Fibroblast of the aortic adventitia (primary cell): ENCODE measurements at regions not wholly inside any gene's neighbourhood (a gene's known extent, or its start where the extent isn't known, plus 50 kb on each side); places are given as distances from the start of the nearest gene placed in this dataset.

Experiments used
- DNase-seq: peaks from one replicate; pipeline ENCODE4 v3.0.0-alpha.2; 2010; ENCODE audit warnings: low read depth
- H3K4me3 ChIP-seq: 2 replicates; pipeline ENCODE4 v1.5.1; 2011; ENCODE audit warnings: low read depth, mild to moderate bottlenecking, control low read depth, low read length, moderate library complexity
- TF ChIP-seq, protein P1 (sequence below): IDR thresholded peaks from 2 replicates; pipeline ENCODE4 v1.5.1; 2011; ENCODE audit warnings: mild to moderate bottlenecking, low read length, control low read depth, inconsistent platforms; ENCODE audit not compliant: insufficient read depth

DNA sequence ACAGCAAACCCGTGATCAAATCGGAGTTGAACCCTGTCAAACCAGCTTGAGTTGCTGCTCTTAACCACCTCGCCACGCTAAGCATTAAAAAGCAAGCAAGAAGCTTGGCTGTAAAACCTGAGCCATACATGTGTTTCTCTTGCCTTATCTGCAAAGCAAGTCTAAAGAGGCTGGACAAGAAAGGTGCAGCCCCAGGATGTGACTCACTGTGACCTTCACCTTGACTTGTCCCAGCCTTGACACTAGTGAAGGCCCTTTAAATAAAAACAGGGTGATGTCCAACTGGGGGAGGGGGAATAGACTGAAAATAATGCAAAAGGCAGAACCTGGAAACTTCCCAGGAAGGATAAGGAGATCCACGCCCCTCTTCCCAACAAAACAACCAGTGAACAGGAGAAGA lies 127.6 kb upstream of the NPAS2 start:
- no peak for DNase-seq
- H3K4me3 ChIP-seq: no peak overlapping the region
- TF ChIP-seq, protein P1, sequence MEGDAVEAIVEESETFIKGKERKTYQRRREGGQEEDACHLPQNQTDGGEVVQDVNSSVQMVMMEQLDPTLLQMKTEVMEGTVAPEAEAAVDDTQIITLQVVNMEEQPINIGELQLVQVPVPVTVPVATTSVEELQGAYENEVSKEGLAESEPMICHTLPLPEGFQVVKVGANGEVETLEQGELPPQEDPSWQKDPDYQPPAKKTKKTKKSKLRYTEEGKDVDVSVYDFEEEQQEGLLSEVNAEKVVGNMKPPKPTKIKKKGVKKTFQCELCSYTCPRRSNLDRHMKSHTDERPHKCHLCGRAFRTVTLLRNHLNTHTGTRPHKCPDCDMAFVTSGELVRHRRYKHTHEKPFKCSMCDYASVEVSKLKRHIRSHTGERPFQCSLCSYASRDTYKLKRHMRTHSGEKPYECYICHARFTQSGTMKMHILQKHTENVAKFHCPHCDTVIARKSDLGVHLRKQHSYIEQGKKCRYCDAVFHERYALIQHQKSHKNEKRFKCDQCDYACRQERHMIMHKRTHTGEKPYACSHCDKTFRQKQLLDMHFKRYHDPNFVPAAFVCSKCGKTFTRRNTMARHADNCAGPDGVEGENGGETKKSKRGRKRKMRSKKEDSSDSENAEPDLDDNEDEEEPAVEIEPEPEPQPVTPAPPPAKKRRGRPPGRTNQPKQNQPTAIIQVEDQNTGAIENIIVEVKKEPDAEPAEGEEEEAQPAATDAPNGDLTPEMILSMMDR: no peak

DNA sequence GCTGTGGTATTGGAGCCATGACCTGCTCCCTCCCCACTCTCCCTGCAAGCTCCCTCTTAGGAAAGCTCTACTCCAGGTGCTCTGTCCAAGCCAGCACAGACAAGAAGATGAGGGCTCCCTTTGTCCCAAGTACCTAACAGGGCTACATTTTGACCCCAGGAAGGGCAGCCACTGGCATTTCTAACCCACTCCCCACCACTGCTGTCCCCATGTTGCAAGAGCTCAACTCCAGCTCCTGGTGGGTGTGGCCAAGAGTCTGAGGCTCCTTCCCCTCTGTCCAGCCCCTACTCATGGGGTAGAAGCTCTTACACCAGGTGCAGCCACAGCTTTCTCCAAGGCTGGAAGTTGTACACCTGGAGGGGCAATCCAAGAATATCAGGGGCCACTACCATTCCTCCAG lies 127.0 kb upstream of the NPAS2 start:
- DNase-seq: no peak
- no peak overlapping the region for H3K4me3 ChIP-seq
- TF ChIP-seq, protein P1: no peak

DNA sequence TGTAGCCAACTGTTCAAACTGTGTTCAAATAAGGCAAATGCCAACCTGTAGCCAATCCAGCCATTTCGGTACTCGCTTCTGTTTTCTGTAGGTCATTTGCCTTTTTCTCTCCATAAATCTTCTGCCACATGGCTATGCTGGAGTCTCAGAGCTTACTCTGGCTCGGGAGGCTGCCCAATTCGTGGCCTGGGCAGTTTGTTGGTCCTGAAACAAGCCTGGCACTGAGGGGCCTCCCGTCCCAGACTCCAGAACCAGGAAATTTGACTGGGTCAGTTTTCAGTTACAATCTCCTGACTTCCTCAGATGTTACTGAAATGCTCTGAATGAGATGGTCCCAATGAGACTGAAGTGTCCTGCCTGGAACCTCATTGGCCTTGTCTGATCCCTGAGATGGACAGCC lies 120.8 kb upstream of the NPAS2 start:
- no peak for DNase-seq
- TF ChIP-seq, protein P1: no peak
- H3K4me3 ChIP-seq: no peak overlapping the region

DNA sequence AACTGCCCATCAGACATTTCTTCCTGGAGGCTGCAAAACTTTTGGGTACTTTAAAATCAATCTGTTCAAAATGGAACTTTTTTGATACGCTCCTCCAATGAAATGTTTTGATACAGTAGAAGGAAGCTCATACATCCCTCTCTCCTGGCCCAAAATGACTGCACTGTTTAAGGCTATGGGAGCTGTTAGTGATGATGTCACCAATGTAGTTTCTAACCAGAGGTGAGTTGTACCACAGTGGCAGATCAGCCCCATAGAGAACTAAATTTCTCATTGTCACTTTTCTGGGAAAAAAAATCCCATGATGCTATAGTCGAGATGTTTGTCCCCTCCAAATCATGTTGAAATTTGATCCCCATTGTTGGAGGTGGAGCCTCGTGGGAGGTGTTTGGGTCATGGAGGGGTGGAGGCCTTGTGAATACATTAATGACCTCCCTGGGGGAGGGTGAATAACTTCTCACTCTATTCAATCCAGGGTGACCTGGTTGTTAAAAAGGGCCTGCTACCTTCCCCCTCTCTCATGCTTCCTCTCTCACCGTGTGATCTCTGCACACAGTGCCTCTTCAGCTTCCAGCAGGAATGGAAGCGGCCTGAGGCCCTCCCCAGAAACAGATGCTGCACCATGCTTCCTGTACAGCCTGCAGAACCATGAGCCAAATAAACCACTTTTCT lies 117.4 kb upstream of the NPAS2 start:
- DNase-seq: no peak
- no peak overlapping the region for H3K4me3 ChIP-seq
- TF ChIP-seq, protein P1: no peak

DNA sequence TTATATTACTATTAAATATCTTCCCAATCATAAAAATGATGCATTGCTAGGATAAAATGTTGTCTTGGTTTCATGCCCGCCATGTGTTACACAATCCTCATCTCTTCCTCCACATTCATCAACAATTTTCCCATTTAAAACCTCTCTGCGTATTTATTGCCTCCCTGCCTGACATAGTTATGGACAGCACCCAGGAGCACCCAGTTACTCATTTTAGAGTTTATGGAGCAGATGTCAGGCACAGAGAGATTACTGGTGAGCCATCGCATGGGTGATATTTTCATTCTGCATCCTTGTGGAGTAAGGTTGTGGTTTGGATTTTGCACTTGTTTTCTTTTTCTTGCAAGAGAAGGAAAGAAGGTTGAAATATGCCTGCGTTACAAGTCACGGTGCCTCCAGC lies 116.7 kb upstream of the NPAS2 start:
- H3K4me3 ChIP-seq: no peak overlapping the region
- TF ChIP-seq, protein P1: no peak
- DNase-seq: no peak

DNA sequence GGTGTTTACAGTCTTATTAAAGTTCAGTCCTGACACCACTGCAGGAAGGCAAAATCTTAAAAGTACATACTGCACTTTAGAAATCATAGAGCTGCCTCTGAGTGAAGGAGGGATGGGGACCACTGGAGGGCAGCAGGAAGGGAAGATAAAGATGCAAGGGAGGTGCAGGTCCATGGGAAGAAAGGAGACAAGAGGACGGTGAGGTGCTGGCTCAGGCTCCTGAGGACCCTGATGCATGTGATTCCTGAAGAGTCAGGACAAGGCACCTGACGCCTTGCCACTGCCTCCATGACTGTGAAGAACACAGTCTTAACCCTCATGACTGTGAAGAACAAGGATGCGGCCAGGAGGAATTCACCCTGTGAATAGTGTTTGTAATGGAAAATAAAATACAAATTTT lies 116.2 kb upstream of the NPAS2 start:
- TF ChIP-seq, protein P1: no peak
- no peak overlapping the region for H3K4me3 ChIP-seq
- no peak for DNase-seq

DNA sequence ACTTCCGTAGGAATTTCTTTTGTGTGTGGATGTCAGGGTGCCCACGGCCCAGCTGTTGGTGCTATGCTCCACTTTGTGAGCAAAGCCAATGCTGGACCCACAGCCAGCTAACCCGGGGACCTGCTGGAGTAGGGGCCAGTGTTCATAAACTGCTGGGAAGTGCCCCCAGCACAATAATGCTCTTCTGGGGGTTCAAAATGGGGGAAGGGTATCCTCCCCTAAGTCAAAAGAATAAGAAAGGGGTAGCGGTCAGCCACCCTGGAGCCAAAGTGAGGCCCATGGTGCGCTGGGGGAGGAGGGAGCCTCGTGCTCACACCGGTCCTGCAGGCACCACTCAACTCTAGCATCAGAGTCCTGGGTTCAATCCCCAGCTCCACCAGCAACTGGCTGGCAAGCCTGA lies 115.8 kb upstream of the NPAS2 start:
- no peak for DNase-seq
- TF ChIP-seq, protein P1: no peak
- no peak overlapping the region for H3K4me3 ChIP-seq
